MM.1S (cell line): ENCODE measurements at regions not wholly inside any gene's neighbourhood (a gene's known extent, or its start where the extent isn't known, plus 50 kb on each side); places are given as distances from the start of the nearest gene placed in this dataset.

ENCODE experiments used
- EZH2 ChIP-seq: fragments of 300-600 bp; sonication (generic); optimal IDR thresholded peaks from 2 replicates; pipeline ENCODE3; 2017; ENCODE audit warnings: low read depth, mild to moderate bottlenecking, antibody characterized with exemption, low read length, mixed read lengths
- EZH2phosphoT487 ChIP-seq: fragments of 300-600 bp; sonication (generic); IDR thresholded peaks from 2 replicates; pipeline ENCODE4 v1.6.1; 2018; ENCODE audit warnings: antibody characterized with exemption, low read length
- TF ChIP-seq, protein P1 (sequence below): fragments of 300-600 bp; sonication (generic); IDR thresholded peaks from 2 replicates; pipeline ENCODE4 v1.5.1; 2016; ENCODE audit warnings: antibody characterized with exemption, low read length, mixed read lengths

DNA sequence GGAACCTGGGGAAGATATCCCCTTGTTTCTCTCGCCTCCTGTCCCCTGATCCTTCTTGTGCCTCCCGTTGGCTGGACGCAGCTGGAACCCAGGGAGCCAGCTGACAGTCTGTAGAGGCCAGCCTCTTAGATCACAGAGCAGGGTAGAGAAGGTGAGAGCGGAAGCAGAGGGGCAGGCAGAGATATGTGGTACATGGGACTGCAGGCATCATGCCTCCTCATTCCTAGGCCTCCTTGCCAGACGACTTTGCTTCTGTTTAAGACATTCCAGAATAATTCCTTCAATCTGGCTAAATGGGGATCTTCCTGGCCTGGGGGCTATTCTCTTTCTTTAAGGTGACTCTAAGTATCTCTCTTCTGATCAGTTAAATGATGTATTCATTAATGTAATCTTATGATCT lies 89.4 kb upstream of the MAX start:
- TF ChIP-seq, protein P1, sequence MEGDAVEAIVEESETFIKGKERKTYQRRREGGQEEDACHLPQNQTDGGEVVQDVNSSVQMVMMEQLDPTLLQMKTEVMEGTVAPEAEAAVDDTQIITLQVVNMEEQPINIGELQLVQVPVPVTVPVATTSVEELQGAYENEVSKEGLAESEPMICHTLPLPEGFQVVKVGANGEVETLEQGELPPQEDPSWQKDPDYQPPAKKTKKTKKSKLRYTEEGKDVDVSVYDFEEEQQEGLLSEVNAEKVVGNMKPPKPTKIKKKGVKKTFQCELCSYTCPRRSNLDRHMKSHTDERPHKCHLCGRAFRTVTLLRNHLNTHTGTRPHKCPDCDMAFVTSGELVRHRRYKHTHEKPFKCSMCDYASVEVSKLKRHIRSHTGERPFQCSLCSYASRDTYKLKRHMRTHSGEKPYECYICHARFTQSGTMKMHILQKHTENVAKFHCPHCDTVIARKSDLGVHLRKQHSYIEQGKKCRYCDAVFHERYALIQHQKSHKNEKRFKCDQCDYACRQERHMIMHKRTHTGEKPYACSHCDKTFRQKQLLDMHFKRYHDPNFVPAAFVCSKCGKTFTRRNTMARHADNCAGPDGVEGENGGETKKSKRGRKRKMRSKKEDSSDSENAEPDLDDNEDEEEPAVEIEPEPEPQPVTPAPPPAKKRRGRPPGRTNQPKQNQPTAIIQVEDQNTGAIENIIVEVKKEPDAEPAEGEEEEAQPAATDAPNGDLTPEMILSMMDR, result no peak
- TF ChIP-seq EZH2, result no peak
- no peak for TF ChIP-seq EZH2phosphoT487
